GM23338 (cell line): ENCODE measurements at regions not wholly inside any gene's neighbourhood (a gene's known extent, or its start where the extent isn't known, plus 50 kb on each side); places are given as distances from the start of the nearest gene placed in this dataset.

ENCODE experiments used
- ATAC-seq: fragments of 200-7000 bp; cut with Tn5 transposase; 3 replicates; pipeline ENCODE4 v1.9.1; 2020
- DNase-seq: peaks from one replicate; pipeline ENCODE4 v3.0.0-alpha.2; 2015; ENCODE audit warnings: low spot score
- H2AFZ ChIP-seq: fragments of 200-600 bp; sonication (generic); 2 replicates; pipeline ENCODE4 v1.8.0; 2016; ENCODE audit warnings: antibody characterized with exemption, mild to moderate bottlenecking, moderate library complexity
- H3F3A ChIP-seq: fragments of 200-600 bp; sonication (generic); replicated peaks from 2 replicates; pipeline ENCODE4 v1.8.0; 2017; ENCODE audit warnings: antibody characterized with exemption, mixed run types, low read depth
- H3K27ac ChIP-seq: fragments of 200-600 bp; sonication (generic); 2 replicates; pipeline ENCODE4 v1.6.1; 2016; ENCODE audit warnings: low read depth
- H3K27me3 ChIP-seq: fragments of 200-600 bp; sonication (generic); 2 replicates; pipeline ENCODE4 v1.8.0; 2016; ENCODE audit warnings: mild to moderate bottlenecking, mixed run types, moderate library complexity; ENCODE audit not compliant: insufficient read depth
- H3K36me3 ChIP-seq: fragments of 200-600 bp; sonication (generic); 2 replicates; pipeline ENCODE4 v1.8.0; 2016; ENCODE audit warnings: mild to moderate bottlenecking; ENCODE audit not compliant: insufficient read depth
- H3K4me1 ChIP-seq: fragments of 200-600 bp; sonication (generic); 2 replicates; pipeline ENCODE4 v1.8.0; 2016; ENCODE audit warnings: mild to moderate bottlenecking, moderate library complexity; ENCODE audit not compliant: insufficient read depth
- H3K4me2 ChIP-seq: fragments of 200-600 bp; sonication (generic); 2 replicates; pipeline ENCODE4 v1.7.1; 2017; ENCODE audit warnings: mixed run types
- H3K4me3 ChIP-seq: fragments of 200-600 bp; sonication (generic); 2 replicates; pipeline ENCODE4 v1.6.1; 2016; ENCODE audit warnings: mixed run types
- H3K79me2 ChIP-seq: fragments of 200-600 bp; sonication (generic); replicated peaks from 2 replicates; pipeline ENCODE4 v1.8.0; 2017; ENCODE audit warnings: mild to moderate bottlenecking; ENCODE audit not compliant: insufficient read depth
- H3K9me2 ChIP-seq: fragments of 200-600 bp; sonication (generic); 2 replicates; pipeline ENCODE4 v1.8.0; 2017; ENCODE audit not compliant: insufficient read depth
- H4K20me1 ChIP-seq: fragments of 200-600 bp; sonication (generic); replicated peaks from 2 replicates; pipeline ENCODE4 v1.8.0; 2017; ENCODE audit warnings: mild to moderate bottlenecking; ENCODE audit not compliant: insufficient read depth
- H3K27ac Mint-ChIP-seq: 2 replicates; pipeline ENCODE4 v1.8.0; 2020; ENCODE audit warnings: inconsistent platforms, mild to moderate bottlenecking, moderate library complexity, mixed read lengths
- H3K27me3 Mint-ChIP-seq: 3 replicates; pipeline ENCODE4 v1.8.0; 2022; ENCODE audit warnings: low read depth, mild to moderate bottlenecking, moderate library complexity, mixed read lengths, inconsistent platforms; ENCODE audit not compliant: insufficient read depth, poor library complexity
- H3K36me3 Mint-ChIP-seq: 3 replicates; pipeline ENCODE4 v1.8.0; 2021; ENCODE audit warnings: low read depth, mild to moderate bottlenecking, inconsistent platforms, moderate library complexity, mixed read lengths
- H3K4me1 Mint-ChIP-seq: 3 replicates; pipeline ENCODE4 v1.8.0; 2020; ENCODE audit warnings: mild to moderate bottlenecking, inconsistent platforms, mixed read lengths
- H3K4me3 Mint-ChIP-seq: 3 replicates; pipeline ENCODE4 v1.8.0; 2021; ENCODE audit warnings: moderate library complexity, mild to moderate bottlenecking, inconsistent platforms, mixed read lengths
- H3K9me3 Mint-ChIP-seq: 3 replicates; pipeline ENCODE4 v1.8.0; 2020; ENCODE audit warnings: moderate library complexity, mild to moderate bottlenecking, inconsistent platforms, mixed read lengths
- CREB1 ChIP-seq: fragments of 250-450 bp; sonication (Bioruptor Pico); IDR thresholded peaks from 2 replicates; pipeline ENCODE4 v1.5.0; 2020; ENCODE audit warnings: low read depth, mild to moderate bottlenecking, moderate library complexity
- EZH2 ChIP-seq: fragments of 200-600 bp; sonication (generic); IDR thresholded peaks from one replicate; pipeline ENCODE4 v1.8.0; 2017; ENCODE audit warnings: antibody characterized with exemption, mild to moderate bottlenecking, low read depth; ENCODE audit not compliant: unreplicated experiment
- EZH2phosphoT487 ChIP-seq: fragments of 200-600 bp; sonication (generic); IDR thresholded peaks from one replicate; pipeline ENCODE4 v1.8.1; 2018; ENCODE audit warnings: antibody characterized with exemption; ENCODE audit not compliant: unreplicated experiment
- JUNB ChIP-seq: IDR thresholded peaks from one replicate; pipeline ENCODE4 v1.6.1; 2016; ENCODE audit warnings: antibody characterized with exemption; ENCODE audit not compliant: unreplicated experiment
- NANOG ChIP-seq: IDR thresholded peaks from 2 replicates; pipeline ENCODE4 v1.6.1; 2016; ENCODE audit warnings: antibody characterized with exemption, borderline replicate concordance
- POLR2AphosphoS5 ChIP-seq: IDR thresholded peaks from 2 replicates; pipeline ENCODE4 v1.6.1; 2016; ENCODE audit warnings: antibody characterized with exemption, low read depth
- STAT1 ChIP-seq: IDR thresholded peaks from one replicate; pipeline ENCODE4 v1.6.1; 2016; ENCODE audit warnings: antibody characterized with exemption; ENCODE audit not compliant: unreplicated experiment
- ZNF331 ChIP-seq: fragments of 250-450 bp; sonication (Bioruptor Pico); IDR thresholded peaks from 2 replicates; pipeline ENCODE4 v1.5.0; 2020; ENCODE audit warnings: low read depth, mild to moderate bottlenecking, moderate library complexity
- TF ChIP-seq, protein P1 (sequence below): IDR thresholded peaks from 2 replicates; pipeline ENCODE4 v1.6.1; 2016; ENCODE audit warnings: antibody characterized with exemption
- TF ChIP-seq, protein P2 (sequence below), 2 experiments: fragments of 200-600 bp in 1 of 2; sonication (generic) in 1 of 2; conservative IDR thresholded peaks; 2 replicates each; pipeline versions ENCODE4 v1.5.1 to v1.6.1; 2016 to 2017; ENCODE audit warnings: antibody characterized with exemption in 2 of 2, low read depth in 2 of 2, mild to moderate bottlenecking in 2 of 2, moderate library complexity in 1 of 2

DNA sequence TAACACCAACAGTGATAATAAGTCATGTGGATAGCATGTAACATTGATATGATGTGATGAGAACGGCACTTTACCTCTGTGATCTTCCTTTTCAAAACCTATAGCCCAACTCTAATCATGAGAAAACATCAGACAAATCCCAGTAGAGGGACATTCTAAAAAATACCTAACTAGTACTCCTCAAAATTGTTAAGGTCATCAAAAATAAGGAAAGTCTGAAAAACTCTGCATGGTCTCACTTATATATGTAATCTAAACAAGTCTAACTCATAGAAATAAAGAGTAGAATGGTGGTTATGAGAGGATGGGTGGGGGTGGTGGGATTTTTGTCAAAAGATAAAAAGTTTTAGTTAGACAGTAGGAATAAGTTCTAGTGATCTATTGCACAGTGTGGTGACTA, 243.9 kb upstream of the GRIA3 start (continued):
- TF ChIP-seq, protein P1, sequence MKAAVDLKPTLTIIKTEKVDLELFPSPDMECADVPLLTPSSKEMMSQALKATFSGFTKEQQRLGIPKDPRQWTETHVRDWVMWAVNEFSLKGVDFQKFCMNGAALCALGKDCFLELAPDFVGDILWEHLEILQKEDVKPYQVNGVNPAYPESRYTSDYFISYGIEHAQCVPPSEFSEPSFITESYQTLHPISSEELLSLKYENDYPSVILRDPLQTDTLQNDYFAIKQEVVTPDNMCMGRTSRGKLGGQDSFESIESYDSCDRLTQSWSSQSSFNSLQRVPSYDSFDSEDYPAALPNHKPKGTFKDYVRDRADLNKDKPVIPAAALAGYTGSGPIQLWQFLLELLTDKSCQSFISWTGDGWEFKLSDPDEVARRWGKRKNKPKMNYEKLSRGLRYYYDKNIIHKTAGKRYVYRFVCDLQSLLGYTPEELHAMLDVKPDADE: no peak
- TF ChIP-seq CREB1 (CRISPR knock-in tag): no peak
- no peak for TF ChIP-seq STAT1
- TF ChIP-seq NANOG: no peak
- no peak for TF ChIP-seq JUNB

DNA sequence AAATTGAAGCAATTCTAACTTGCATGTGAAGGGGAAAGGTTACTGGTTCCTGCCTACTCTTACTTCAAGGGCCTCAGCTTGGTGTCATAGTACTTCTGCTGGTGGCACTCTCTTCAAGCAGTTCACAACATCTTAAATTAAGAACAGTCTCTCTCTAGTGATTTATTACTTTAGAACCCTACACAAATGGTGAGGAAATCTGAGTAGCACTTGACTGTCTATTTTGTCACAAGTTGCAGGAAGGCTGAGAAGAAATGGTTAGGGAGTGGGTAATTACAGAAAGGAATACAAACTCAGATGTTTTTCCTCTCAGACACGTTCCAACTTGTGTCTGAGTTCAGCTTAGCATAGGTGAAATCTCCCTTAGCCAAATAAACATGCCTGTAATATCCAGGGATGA, 242.3 kb upstream of the GRIA3 start:
- no peaks in the 10 kb centered on the region for H3K36me3 Mint-ChIP-seq
- no peak for ATAC-seq
- H3K4me2 ChIP-seq: no peak overlapping the region

DNA sequence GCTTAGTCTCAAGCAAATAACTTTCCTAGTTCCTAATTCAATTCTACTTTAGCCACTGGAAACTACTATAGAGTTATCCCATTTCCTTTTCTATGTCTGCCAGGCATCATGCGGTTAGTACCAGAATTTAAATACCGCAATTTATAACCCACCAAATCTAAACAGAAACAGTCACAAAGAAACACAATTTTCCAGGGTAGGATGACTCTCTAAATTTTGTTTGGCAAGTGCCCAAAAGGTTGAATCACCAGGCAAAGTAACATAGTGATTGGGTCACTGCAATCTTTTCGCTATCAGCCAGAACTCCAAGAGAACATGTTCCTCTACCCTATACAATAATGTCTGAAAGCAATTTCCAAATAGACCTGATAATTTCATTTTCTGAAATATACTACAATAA, 240.2 kb upstream of the GRIA3 start:
- H4K20me1 ChIP-seq: no peaks in the 10 kb centered on the region
- no peaks in the 10 kb centered on the region for H3K4me1 Mint-ChIP-seq
- no peaks in the 10 kb centered on the region for H3K79me2 ChIP-seq
- H3K4me3 Mint-ChIP-seq: no peak overlapping the region
- H3K9me2 ChIP-seq: no peaks in the 10 kb centered on the region
- DNase-seq: no peak
- no peaks in the 10 kb centered on the region for H3K9me3 Mint-ChIP-seq
- H3K36me3 Mint-ChIP-seq: no peaks in the 10 kb centered on the region
- no peaks in the 10 kb centered on the region for H3F3A ChIP-seq
- H3K36me3 ChIP-seq: no peaks in the 10 kb centered on the region
- H2AFZ ChIP-seq: no peak overlapping the region
- H3K27me3 ChIP-seq: no peaks in the 10 kb centered on the region
- no peak overlapping the region for H3K4me3 ChIP-seq
- no peak for TF ChIP-seq EZH2phosphoT487
- TF ChIP-seq EZH2: no peak
- TF ChIP-seq CREB1 (CRISPR knock-in tag): no peak
- no peak for TF ChIP-seq ZNF331 (CRISPR knock-in tag)
- no peak overlapping the region for H3K27ac ChIP-seq
- H3K4me2 ChIP-seq: no peak overlapping the region
- no peak for ATAC-seq
- H3K27me3 Mint-ChIP-seq: no peaks in the 10 kb centered on the region
- no peaks in the 10 kb centered on the region for H3K4me1 ChIP-seq
- no peak overlapping the region for H3K27ac Mint-ChIP-seq

More for the DNA sequence above, 242.3 kb upstream of the GRIA3 start:
- no peak overlapping the region for H2AFZ ChIP-seq
- H3F3A ChIP-seq: no peaks in the 10 kb centered on the region
- no peaks in the 10 kb centered on the region for H3K4me1 ChIP-seq
- H3K27me3 ChIP-seq: no peaks in the 10 kb centered on the region
- no peak for TF ChIP-seq POLR2AphosphoS5
- TF ChIP-seq, protein P2, sequence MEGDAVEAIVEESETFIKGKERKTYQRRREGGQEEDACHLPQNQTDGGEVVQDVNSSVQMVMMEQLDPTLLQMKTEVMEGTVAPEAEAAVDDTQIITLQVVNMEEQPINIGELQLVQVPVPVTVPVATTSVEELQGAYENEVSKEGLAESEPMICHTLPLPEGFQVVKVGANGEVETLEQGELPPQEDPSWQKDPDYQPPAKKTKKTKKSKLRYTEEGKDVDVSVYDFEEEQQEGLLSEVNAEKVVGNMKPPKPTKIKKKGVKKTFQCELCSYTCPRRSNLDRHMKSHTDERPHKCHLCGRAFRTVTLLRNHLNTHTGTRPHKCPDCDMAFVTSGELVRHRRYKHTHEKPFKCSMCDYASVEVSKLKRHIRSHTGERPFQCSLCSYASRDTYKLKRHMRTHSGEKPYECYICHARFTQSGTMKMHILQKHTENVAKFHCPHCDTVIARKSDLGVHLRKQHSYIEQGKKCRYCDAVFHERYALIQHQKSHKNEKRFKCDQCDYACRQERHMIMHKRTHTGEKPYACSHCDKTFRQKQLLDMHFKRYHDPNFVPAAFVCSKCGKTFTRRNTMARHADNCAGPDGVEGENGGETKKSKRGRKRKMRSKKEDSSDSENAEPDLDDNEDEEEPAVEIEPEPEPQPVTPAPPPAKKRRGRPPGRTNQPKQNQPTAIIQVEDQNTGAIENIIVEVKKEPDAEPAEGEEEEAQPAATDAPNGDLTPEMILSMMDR (conservative IDR thresholded peaks at IDR 0.05; ENCODE audit: low read depth in 2 of 2): no peak
- DNase-seq: no peak
- H3K36me3 ChIP-seq: no peaks in the 10 kb centered on the region
- no peaks in the 10 kb centered on the region for H3K27me3 Mint-ChIP-seq
- H3K9me3 Mint-ChIP-seq: no peaks in the 10 kb centered on the region
- H3K79me2 ChIP-seq: no peaks in the 10 kb centered on the region
- no peak overlapping the region for H3K4me3 ChIP-seq
- no peaks in the 10 kb centered on the region for H4K20me1 ChIP-seq
- H3K27ac Mint-ChIP-seq: no peak overlapping the region
- no peaks in the 10 kb centered on the region for H3K9me2 ChIP-seq
- no peak overlapping the region for H3K4me3 Mint-ChIP-seq
- H3K27ac ChIP-seq: no peak overlapping the region
- H3K4me1 Mint-ChIP-seq: no peaks in the 10 kb centered on the region
